DND-41 (cell line): ENCODE measurements at regions not wholly inside any gene's neighbourhood (a gene's known extent, or its start where the extent isn't known, plus 50 kb on each side); places are given as distances from the start of the nearest gene placed in this dataset.

Experiments
- CTCF ChIP-seq: IDR thresholded peaks from 2 replicates; pipeline ENCODE4 v1.5.1; 2012; ENCODE audit warnings: borderline replicate concordance, low read length, moderate library complexity, mild to moderate bottlenecking; ENCODE audit not compliant: poor library complexity, severe bottlenecking; ENCODE audit errors: extremely low read depth
- EZH2 ChIP-seq: IDR thresholded peaks from 3 replicates; pipeline ENCODE4 v1.6.1; 2012; ENCODE audit warnings: borderline replicate concordance, low read depth, mild to moderate bottlenecking, moderate library complexity, low read length, inconsistent platforms; ENCODE audit not compliant: severe bottlenecking

GRCh38 chr3:165994293-165994692 is 157.1 kb upstream of the BCHE start:
- TF ChIP-seq CTCF (no peak), EZH2 (no peak)
